Transverse colon (tissue), 4 donors: ENCODE measurements at regions not wholly inside any gene's neighbourhood (a gene's known extent, or its start where the extent isn't known, plus 50 kb on each side); places are given as distances from the start of the nearest gene placed in this dataset.
"Not testable (repeated sequence)": the region's sequence is repeated elsewhere in the genome, so short reads cannot be mapped to it uniquely, and the experiment has no call there.

Source experiments
- DNase-seq: peaks from one replicate; pipeline ENCODE4 v3.0.0-alpha.2; 2019
- H3K27ac ChIP-seq, 4 donors: fragments of 200-600 bp; sonication (generic); 2 replicates each; pipeline ENCODE4 v1.5.1; 2016 to 2018; ENCODE audit warnings: inconsistent platforms in 4 of 4
- H3K27me3 ChIP-seq: fragments of 200-600 bp; sonication (generic); 2 replicates; pipeline ENCODE4 v1.5.1; 2017; ENCODE audit warnings: inconsistent platforms
- H3K36me3 ChIP-seq, 4 donors: fragments of 200-600 bp; sonication (generic); 2 replicates each; pipeline ENCODE4 v1.5.1; 2017 to 2019; ENCODE audit warnings: inconsistent platforms in 4 of 4
- H3K4me1 ChIP-seq, 4 donors: fragments of 200-600 bp; sonication (generic); 2 replicates each; pipeline ENCODE4 v1.5.1; 2017 to 2020; ENCODE audit warnings: inconsistent platforms in 4 of 4
- H3K4me3 ChIP-seq, 4 donors: fragments of 200-600 bp; sonication (generic); 1 replicate in 1 of 4; 2 replicates in 3 of 4; pipeline versions ENCODE4 v1.5.1 to v1.6.1; 2017 to 2019; ENCODE audit warnings: inconsistent platforms in 4 of 4
- H3K9me3 ChIP-seq, 2 donors: fragments of 200-600 bp; sonication (generic); 2 replicates each; pipeline ENCODE4 v1.5.1; 2017 to 2019; ENCODE audit warnings: inconsistent platforms in 2 of 2
- CTCF ChIP-seq, 5 experiments: fragments of 200-600 bp in 3 of 5; fragments of 450-650 bp in 2 of 5; sonication (generic) in 3 of 5; IDR thresholded peaks; 1 replicate in 2 of 5; 2 replicates in 3 of 5; pipeline ENCODE4 v1.5.1; 2016 to 2017; ENCODE audit warnings: antibody characterized with exemption in 5 of 5, inconsistent platforms in 3 of 5, mild to moderate bottlenecking in 2 of 5, moderate library complexity in 1 of 5
- EP300 ChIP-seq: sonication (generic); formaldehyde crosslinking; IDR thresholded peaks from one replicate; pipeline ENCODE4 v1.6.1; 2017; ENCODE audit warnings: antibody characterized with exemption, low read depth
- POLR2A ChIP-seq: fragments of 450-650 bp; IDR thresholded peaks from one replicate; pipeline ENCODE4 v1.6.1; 2016; ENCODE audit warnings: antibody characterized with exemption, mild to moderate bottlenecking, moderate library complexity
- POLR2AphosphoS5 ChIP-seq, 3 donors: sonication (generic); formaldehyde crosslinking; IDR thresholded peaks; one replicate each; pipeline ENCODE4 v1.6.1; 2016; ENCODE audit warnings: antibody characterized with exemption in 3 of 3
- WGBS, 2 donors: methylation state at CpG; one replicate each; pipeline ENCODE4 v1.1.5; 2018; ENCODE audit warnings: low coverage in 1 of 2; 5-methylcytosine and 5-hydroxymethylcytosine counted together
- in situ Hi-C, 4 donors: fragments of 200-750 bp; cut with MboI; loops; one replicate each; pipeline versions ENCODE4 v1.15.0 to v1.15.1; 2017; ENCODE audit warnings: low sequenced_read_pairs in 3 of 4, low pct_ligation_motif_present in 1 of 4, low pct_unique_long_range_greater_than_20kb in 1 of 4
- intact Hi-C: fragments of 100-400 bp; cut with DNase I; formaldehyde crosslinking; loops from one replicate; pipeline ENCODE4 v1.15.1; 2023; ENCODE audit warnings: low total_unique reads

GRCh38 chr2:144745424-144745823 lies 225.5 kb upstream of the ZEB2 start:
- in situ Hi-C loops (no loop called here), intact Hi-C loops (loop anchor here (1.0 kb wide), 1 partner anchor 8 kb away; no protein-coding TSS in a partner anchor)
- WGBS, 2 donors: 80 to 81% methylated on average over 6 of the region's 6 CpGs
- no peak for DNase-seq
- Histone ChIP-seq H3K9me3 (peaks cover 27% of the 10 kb centered on the region in 2 donors), H3K36me3 (no peaks in the 10 kb centered on the region), H3K27ac (no peak overlapping the region), H3K4me3 (no peak overlapping the region), H3K4me1 (no peaks in the 10 kb centered on the region), H3K27me3 (no peaks in the 10 kb centered on the region)
- TF ChIP-seq EP300: no peak
- TF ChIP-seq CTCF (IDR thresholded peaks at IDR 0.05): no peak
- TF ChIP-seq POLR2AphosphoS5 (IDR thresholded peaks at IDR 0.05): no peak
- no peak for TF ChIP-seq POLR2A

- intact Hi-C loops: no loop called here
These were observed 218.8 kb upstream of the ZEB2 start for GRCh38 chr2:144738749-144739148.

DNA sequence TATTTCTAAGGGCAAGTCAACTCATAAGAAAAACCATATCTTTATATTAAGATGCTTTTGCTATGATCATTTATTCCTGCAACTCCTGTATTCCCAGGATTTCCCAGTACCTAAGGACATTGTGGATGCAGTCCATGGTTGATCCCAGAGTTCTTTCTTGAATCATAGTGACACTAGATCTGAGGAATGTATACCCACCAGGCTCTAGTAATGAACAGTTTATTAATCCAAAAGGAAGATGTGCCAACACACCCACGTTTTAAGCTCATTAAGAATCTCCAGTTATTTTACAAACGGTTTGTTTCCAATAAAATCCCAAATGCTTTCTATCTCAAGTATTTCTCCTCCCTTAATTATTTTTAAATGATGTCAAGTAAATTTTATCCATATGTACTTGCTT lies 210.8 kb upstream of the ZEB2 start:
- H3K4me1 ChIP-seq: no peaks in the 10 kb centered on the region
- in situ Hi-C loops: no loop called here
- DNase-seq: no peak
- H3K36me3 ChIP-seq: no peaks in the 10 kb centered on the region
- intact Hi-C loops: no loop called here
- H3K9me3 ChIP-seq: no peaks in the 10 kb centered on the region
- no peak for TF ChIP-seq EP300
- H3K4me3 ChIP-seq: no peak overlapping the region
- WGBS, 2 donors: 45 to 52% methylated on average over 2 of the region's 2 CpGs
- no peaks in the 10 kb centered on the region for H3K27me3 ChIP-seq
- no peak overlapping the region for H3K27ac ChIP-seq

More at GRCh38 chr2:144738749-144739148, 218.8 kb upstream of the ZEB2 start:
- TF ChIP-seq CTCF (IDR thresholded peaks at IDR 0.05): no peak
- no peak for TF ChIP-seq POLR2AphosphoS5 (IDR thresholded peaks at IDR 0.05)
- no peak for TF ChIP-seq POLR2A
- no peak for TF ChIP-seq EP300
- no peak for DNase-seq
- Histone ChIP-seq H3K36me3 (no peaks in the 10 kb centered on the region), H3K9me3 (no peaks in the 10 kb centered on the region), H3K27me3 (no peaks in the 10 kb centered on the region), H3K4me3 (no peak overlapping the region), H3K27ac (no peak overlapping the region), H3K4me1 (no peaks in the 10 kb centered on the region)
- in situ Hi-C loops: no loop called here

DNA sequence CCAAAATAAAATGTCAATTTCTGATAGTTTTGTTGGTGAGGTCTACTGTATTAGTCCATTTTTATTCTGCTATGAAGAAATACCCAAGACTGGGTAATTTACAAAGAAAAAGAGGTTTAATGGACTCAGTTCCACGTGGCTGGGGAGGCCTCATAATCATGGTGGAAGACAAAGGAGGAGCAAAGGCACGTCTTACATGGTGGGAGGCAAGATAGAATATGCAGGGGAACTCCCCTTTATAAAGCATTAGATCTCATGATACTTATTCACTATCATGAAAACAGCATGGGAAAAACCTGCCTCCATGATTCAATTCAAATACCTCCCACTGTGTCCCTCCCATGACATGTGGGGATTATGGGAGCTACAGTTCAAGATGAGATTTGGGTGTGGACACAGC lies 204.5 kb upstream of the ZEB2 start:
- 65 to 67% methylated on average over 2 of the region's 2 CpGs for WGBS, 2 donors
- intact Hi-C loops, in situ Hi-C loops: not testable (repeated sequence)

DNA sequence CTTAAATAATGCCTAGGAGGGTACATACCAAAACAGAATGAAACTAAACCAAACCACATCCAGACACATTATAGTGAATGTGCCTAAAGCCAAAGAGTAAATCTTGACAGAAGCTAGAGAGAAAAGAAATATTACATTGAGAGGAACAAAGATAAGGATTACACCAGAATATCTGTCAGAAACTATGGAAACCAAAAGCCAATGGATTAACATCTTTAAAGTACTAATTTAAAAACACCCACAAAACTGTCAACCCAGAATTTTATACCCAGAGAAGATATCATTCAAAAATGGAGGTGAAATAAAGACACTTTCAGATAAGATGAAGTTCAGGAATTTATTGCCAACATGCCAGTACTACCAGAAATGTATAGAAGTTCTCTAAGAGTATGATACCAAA lies 198.5 kb upstream of the ZEB2 start:
- intact Hi-C loops: no loop called here
- peaks cover 0 to 6% of the 10 kb centered on the region in 2 donors for H3K9me3 ChIP-seq
- no peak overlapping the region for H3K4me3 ChIP-seq
- no peaks in the 10 kb centered on the region for H3K27me3 ChIP-seq
- no peak for DNase-seq
- TF ChIP-seq POLR2A (no peak), POLR2AphosphoS5 (IDR thresholded peaks at IDR 0.05) (no peak), CTCF (IDR thresholded peaks at IDR 0.05) (no peak), EP300 (no peak)
- no peaks in the 10 kb centered on the region for H3K4me1 ChIP-seq
- no peak overlapping the region for H3K27ac ChIP-seq
- H3K36me3 ChIP-seq: no peaks in the 10 kb centered on the region
- in situ Hi-C loops: no loop called here

More for the DNA sequence above, 204.5 kb upstream of the ZEB2 start:
- not testable (repeated sequence) for H3K27me3 ChIP-seq, H3K27ac ChIP-seq, H3K4me1 ChIP-seq, DNase-seq, H3K4me3 ChIP-seq, H3K9me3 ChIP-seq, H3K36me3 ChIP-seq
